GM10266 (cell line): ENCODE measurements at regions not wholly inside any gene's neighbourhood (a gene's known extent, or its start where the extent isn't known, plus 50 kb on each side); places are given as distances from the start of the nearest gene placed in this dataset.
"Not testable (repeated sequence)": the region's sequence is repeated elsewhere in the genome, so short reads cannot be mapped to it uniquely, and the experiment has no call there.

Experiments used
- DNase-seq: peaks from one replicate; pipeline ENCODE4 v3.0.0; 2012; ENCODE audit errors: extremely low spot score
- CTCF ChIP-seq: IDR thresholded peaks from 2 replicates; pipeline ENCODE4 v1.5.1; 2012; ENCODE audit warnings: mild to moderate bottlenecking, low read depth; ENCODE audit not compliant: control insufficient read depth, insufficient read depth; ENCODE audit errors: missing control alignments

DNA sequence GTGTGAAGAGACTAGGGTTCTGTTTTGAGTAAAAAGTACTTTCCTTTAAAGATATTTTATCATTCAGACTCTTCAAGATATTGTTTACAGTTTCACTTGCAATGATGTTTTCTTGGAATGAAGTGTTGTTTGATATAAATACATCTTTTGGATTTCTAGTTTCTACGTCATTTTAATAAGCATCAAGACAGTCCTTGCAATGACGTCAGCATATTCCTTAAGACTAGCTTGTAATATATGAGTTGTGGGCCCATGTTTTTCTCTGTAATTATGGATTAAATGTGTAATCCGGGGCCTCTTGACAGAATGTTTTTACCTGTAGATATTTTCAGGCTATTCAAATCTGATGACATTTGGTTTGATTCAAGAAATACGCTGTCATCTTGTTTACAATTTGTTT, 66.1 kb downstream of the RBMX2 start:
- no peak for DNase-seq
- no peak for TF ChIP-seq CTCF

DNA sequence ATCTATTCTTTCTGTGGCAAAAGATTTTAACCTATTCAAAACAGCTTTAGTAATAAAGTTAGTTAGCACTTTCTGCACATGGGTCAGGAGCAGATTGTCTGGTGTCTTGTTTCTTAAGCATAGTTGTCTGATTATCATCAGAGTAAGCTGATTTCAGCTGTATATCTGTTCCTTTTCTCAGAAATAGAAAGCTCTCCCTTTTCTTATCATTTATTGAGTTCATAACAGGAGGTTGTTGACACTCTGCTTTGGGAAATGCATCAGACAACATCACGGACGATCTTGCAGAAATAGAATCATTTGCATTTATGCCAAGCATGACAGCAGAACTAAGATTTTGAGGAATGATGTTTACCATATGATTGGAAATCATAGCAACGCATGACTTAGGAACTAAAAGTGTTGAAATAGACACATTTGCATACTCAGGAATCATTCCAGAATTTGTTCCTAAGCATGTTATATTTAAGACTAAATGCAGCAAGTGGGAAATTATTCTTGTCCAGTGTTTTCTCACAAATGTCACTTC, 66.7 kb downstream of the RBMX2 start:
- DNase-seq: no peak
- no peak for TF ChIP-seq CTCF

DNA sequence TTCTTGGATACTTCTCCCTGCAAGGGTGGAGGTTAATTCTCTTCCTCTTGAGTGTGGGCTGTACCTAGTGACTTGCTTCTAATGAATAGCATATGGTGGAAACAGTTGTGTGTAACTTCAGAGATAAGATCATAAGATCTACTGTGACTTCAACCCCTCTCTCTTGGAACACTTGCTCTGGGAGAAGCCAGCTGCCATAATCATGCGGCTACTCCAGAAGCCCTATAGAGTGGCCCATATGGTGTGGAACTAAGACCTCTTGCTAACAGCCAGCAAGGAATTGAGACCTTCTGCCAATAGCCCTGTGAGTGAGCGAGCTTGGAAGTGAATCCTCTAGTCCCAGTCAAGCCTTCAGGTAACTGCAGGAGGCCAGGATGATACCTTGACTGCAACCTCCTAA, 81.1 kb downstream of the RBMX2 start:
- DNase-seq: no peak

DNA sequence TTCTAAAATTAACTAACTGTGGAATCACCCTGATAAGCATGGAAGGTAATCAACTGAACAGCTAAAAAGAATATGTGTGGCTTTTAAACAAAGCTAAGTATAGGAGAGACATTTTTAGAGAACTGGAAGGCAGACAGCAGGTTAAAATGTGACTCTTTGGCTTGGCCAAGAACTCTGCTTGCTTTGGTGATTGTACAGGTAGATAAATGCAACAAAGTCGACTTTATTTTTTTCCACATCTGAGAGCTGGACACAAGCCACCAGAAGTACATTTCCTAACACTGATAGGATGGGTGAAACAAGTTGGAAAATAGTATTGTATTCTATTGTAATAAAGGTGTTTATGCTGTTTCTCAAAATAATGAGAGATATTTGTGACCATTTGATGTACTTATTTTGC, 84.1 kb downstream of the RBMX2 start:
- no peak for TF ChIP-seq CTCF
- DNase-seq: no peak

More for the DNA sequence above, 81.1 kb downstream of the RBMX2 start:
- TF ChIP-seq CTCF: no peak

DNA sequence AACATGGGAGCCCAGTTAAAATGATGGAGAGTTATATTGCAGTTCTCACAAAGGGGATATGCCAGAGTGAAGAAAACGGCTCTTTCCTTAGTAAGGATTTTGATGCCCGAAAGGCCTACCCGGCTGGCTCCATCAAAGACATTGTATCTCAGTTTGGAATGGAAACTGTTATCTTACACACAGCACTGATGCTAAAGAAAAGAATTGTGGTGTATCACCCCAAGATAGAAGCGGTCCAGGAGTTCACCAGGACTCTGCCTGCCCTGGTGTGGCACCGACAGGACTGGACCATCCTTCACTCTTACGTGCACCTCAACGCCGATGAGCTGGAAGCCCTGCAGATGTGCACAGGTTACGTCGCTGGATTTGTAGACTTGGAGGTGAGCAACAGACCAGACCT, 93.7 kb downstream of the RBMX2 start:
- not testable (repeated sequence) for DNase-seq

GRCh38 chrX:130497531-130497930, 95.7 kb downstream of the RBMX2 start:
- no peak for DNase-seq
- TF ChIP-seq CTCF: no peak

DNA sequence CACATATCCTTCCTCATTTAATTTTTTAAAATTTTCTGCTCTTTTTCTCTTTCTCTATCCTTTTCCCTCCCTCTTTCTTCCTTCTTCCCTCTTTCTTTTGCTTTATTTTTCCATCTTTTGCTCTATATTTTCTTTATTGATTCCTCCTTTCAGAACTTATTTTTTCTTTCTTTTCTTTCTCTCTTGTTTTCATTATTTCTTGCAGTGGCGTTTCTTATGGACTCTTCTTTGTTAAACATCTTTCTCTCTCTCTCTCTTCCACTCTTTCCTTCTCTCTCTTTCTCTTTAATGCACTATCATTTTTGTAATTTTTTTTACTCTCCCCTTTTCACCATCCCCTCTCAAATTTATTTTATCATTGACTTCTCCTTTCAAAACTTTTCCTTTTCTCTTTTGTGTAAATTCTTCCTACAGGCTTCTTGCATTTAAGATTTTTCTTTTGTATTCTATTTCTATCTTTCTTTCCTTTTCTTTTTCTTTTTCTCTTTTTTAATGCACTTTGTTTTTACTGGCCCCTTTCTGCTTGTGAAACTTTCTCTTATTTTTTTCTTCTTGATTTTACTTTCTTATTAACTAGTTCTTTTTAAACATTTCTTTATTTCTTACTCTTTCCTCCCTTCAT, 97.0 kb downstream of the RBMX2 start:
- no peak for DNase-seq
- no peak for TF ChIP-seq CTCF
